ENCODE measurements at regions not wholly inside any gene's neighbourhood (a gene's known extent, or its start where the extent isn't known, plus 50 kb on each side); places are given as distances from the start of the nearest gene placed in this dataset.

DNA sequence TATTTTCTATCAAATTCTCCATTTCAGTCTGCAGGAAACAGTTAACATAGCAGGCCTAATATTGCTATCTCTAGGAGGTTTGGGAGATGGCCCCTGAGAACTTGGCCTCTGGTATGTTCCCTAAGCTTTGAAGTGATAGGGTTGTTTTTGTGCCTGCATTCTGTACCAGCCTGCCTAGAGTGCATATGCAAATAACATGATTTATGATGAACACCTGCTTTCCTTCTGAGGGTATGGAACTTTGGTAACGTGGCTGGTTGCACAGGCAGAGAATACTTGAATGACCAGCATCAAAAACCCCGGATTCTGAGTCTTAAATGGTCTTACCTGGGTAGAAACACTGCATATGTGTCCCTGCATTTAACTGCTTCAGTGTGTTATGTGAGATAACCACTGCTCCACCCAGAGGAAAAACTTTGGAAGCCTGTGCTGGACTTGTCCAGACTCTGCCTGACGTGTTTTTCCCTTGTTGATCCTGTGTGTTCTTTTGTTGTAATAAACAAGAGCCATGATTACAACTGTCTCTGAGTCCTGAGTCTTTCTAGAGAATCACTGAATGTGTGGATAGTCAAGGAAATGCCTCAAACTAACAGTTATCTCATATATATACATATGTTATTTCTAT is 111.3 kb upstream of the ABCA1 start:
- TF ChIP-seq, protein P1, sequence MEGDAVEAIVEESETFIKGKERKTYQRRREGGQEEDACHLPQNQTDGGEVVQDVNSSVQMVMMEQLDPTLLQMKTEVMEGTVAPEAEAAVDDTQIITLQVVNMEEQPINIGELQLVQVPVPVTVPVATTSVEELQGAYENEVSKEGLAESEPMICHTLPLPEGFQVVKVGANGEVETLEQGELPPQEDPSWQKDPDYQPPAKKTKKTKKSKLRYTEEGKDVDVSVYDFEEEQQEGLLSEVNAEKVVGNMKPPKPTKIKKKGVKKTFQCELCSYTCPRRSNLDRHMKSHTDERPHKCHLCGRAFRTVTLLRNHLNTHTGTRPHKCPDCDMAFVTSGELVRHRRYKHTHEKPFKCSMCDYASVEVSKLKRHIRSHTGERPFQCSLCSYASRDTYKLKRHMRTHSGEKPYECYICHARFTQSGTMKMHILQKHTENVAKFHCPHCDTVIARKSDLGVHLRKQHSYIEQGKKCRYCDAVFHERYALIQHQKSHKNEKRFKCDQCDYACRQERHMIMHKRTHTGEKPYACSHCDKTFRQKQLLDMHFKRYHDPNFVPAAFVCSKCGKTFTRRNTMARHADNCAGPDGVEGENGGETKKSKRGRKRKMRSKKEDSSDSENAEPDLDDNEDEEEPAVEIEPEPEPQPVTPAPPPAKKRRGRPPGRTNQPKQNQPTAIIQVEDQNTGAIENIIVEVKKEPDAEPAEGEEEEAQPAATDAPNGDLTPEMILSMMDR (IDR thresholded peaks at IDR 0.05): no peak
- TF ChIP-seq POLR2A (IDR thresholded peaks at IDR 0.05): no peak

All from heart left ventricle (tissue), 13 donors.